ENCODE measurements at regions not wholly inside any gene's neighbourhood (a gene's known extent, or its start where the extent isn't known, plus 50 kb on each side); places are given as distances from the start of the nearest gene placed in this dataset.

DNA sequence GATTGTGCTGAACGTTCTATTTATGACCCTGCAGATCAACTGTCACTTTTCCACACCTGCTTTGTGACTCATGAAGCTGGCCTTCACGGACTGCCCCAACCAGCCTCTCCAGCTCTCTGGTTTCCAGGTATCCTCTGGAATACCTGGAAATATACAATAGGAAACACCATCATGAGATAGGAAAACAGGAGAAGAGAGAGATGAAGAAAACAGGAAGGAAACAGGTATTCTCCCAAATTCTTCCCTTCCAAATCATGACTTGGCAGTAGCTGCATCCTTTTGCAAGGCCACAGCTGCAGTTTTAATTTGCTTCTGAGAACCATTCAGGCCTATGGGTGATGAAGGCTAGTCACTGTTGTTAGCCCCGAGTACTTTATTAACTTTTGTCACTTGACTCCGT, 909.1 kb downstream of the EPHA3 start:
- DNase-seq, result no peak

- DNase-seq, result no peak
These were observed 911.4 kb downstream of the EPHA3 start for GRCh38 chr3:90018779-90019178.

- DNase-seq, result no peak
These were observed 917.6 kb downstream of the EPHA3 start for GRCh38 chr3:90025019-90025418.

GRCh38 chr3:90026406-90026805, 919.0 kb downstream of the EPHA3 start:
- DNase-seq, result no peak

- no peak for DNase-seq
These were observed 923.7 kb downstream of the EPHA3 start for GRCh38 chr3:90031121-90031520.

DNA sequence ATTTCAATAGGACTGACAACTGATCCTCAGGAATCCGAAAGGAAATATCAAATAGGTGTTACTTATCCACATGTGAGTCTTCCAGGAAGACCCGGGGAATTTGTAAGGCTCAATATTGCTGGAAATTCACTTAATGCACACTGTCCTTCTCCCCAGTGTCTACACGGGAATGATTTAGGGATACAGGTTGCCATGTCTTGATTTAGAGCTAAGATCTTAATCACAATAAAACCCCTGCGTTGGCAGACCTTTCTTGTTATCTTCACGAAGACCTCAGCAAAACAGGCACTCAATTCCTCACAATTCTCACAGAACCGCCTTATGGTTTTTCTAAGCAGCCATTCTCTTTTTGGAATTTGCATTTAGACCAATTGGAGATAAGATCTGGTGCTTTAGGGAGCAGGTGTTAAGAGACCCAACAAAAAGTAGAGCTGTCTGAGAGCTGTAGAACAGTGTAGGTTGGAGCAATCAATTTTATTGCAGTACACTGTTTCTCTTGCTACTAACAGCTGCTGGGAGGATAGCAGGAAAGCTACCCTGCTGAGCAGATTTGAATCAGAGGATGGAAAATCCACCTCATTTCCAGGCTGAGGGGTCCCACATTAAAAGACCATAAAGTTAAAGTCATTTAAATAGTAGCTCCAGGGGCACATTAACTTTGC, 925.7 kb downstream of the EPHA3 start:
- DNase-seq, result no peak

- no peak for DNase-seq
These were observed 926.6 kb downstream of the EPHA3 start for GRCh38 chr3:90034038-90034437.

DNA sequence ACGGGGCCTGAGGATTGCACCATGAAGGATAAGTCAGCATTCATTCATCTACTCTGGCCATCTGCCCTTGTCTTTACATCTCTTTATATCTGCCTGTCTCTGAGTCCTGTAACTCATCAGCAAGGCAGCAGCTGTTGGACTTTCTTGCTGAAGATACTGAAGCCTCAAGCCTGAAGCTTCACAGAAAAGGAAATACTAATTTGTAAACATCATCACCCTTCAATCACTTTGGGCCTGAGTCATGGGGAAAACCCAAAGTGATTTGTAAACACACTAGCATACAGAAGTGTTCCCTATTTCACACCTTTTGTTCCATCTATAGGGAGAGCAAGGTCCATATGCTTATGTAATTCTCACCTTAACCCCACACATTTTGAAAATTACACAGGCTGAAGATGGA, 928.2 kb downstream of the EPHA3 start:
- DNase-seq, result no peak

GRCh38 chr3:90036939-90037469, 929.6 kb downstream of the EPHA3 start:
- DNase-seq, result no peak

DNA sequence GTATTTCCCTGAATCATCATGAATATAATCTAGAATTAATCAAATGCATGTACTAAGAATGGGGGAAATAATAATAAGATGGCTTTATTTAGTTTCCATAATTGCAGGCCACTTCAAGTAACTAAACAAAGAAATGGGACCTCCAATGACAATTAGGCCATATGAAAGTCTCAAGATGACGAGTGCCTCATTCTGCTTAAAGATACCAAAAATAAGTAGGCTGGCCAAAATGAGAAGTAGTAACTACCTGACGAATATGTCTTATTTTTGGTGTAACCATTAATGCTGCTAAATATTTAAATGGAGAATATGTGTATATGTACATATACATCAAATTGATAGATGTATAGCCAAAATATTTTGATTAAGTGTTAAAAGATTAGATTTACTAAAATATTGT, 932.6 kb downstream of the EPHA3 start:
- no peak for DNase-seq

- DNase-seq, result no peak
These were observed 933.1 kb downstream of the EPHA3 start for GRCh38 chr3:90040554-90040953.

- DNase-seq, result no peak
These were observed 934.6 kb downstream of the EPHA3 start for GRCh38 chr3:90041995-90042394.

DNA sequence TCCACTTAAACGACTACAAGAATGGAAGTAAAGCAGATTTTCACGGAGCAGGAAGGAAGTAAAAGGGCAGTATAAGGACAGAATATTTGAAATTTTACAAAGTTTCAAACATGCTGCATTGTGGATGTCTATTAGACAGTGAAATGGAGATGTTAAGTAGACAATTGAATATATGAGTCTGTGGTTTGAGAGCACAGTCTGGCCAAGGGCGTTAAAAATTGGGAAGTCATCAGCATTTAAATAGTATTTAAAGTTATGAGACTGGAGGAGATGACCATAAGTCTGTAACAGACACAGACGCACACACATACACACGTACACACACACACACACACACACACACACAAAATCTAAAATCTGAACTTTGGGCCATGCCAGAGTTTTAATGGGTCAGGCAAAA, 935.9 kb downstream of the EPHA3 start:
- no peak for DNase-seq

- no peak for DNase-seq
These were observed 936.8 kb downstream of the EPHA3 start for GRCh38 chr3:90044084-90044816.

GRCh38 chr3:90052425-90052950, 945.1 kb downstream of the EPHA3 start:
- no peak for DNase-seq

- no peak for DNase-seq
These were observed 946.9 kb downstream of the EPHA3 start for GRCh38 chr3:90054311-90054710.

GRCh38 chr3:90055666-90056065, 948.2 kb downstream of the EPHA3 start:
- peak; percentile 31 for DNase-seq

DNA sequence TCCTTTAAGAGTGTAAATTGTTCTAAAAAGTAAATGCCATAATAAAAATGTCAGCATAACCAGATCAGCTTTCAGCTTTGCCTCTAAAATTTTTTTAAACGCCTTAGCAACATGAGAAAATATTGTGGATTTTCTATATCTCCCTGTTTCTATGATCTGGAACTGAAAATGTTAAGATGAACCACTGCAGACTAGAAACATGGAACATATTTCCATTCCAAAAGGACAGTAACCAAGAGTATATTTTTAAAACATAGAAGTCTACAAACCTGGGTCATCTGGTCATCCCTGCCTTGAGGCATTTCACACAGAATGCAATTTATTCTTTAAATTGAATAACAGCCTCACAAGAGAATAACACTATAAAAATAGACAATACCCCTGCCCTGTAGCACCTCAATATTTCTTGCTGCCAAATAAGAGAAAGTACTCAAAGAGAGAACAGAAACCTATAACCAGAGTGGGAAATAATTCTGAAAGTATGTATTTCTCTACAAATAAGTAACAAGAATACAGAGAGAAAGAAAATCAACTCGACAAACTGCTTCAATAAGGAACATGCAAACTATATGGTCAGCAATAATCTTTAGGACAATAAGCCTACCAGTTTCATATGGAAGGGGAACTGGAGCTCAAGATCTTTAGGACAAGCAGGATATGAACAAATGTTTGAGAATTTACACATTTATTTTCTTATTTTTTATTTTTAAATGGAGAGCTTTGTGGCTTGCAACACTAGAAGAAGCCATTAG, 949.0 kb downstream of the EPHA3 start:
- DNase-seq, result no peak

GRCh38 chr3:90062016-90062415, 954.6 kb downstream of the EPHA3 start:
- peak; percentile 21 for DNase-seq

GRCh38 chr3:90062631-90063200, 955.3 kb downstream of the EPHA3 start:
- DNase-seq, result no peak

DNA sequence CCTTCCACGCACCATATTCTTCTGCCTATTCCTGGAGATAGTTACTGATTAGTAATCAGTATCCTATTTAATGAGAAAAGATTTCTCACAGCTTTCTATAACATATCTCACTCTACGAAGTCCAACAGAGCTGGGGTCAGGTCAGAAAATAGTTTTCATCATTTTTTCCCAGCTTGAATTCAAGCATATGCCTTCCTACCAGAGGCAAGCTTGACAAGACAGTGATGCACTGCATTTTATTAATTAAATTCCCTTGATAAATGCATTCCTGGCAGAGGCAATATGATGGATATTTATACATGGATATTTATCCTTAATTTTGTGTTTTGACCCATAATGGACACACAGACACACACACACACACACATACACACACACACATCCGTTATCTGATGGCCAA, 961.4 kb downstream of the EPHA3 start:
- DNase-seq, result no peak

DNA sequence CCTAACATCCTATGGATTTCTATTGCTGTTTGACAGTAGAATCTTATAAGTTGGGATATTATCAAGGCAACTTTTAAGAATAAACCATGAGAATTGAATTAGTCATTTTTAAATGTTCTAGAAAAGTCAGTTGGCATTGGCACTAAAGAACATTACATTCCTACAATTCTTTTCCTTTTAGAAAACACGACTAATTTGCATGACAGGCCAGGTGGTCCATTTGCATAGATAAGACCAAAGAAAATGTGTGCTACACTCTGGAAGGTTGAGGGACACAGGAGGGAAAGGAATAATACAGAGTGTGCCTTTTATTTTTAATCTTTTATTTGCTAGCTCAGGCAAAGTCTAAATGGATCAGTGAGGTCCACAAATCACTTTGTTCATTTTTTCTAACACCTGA, 962.3 kb downstream of the EPHA3 start:
- DNase-seq, result no peak

DNA sequence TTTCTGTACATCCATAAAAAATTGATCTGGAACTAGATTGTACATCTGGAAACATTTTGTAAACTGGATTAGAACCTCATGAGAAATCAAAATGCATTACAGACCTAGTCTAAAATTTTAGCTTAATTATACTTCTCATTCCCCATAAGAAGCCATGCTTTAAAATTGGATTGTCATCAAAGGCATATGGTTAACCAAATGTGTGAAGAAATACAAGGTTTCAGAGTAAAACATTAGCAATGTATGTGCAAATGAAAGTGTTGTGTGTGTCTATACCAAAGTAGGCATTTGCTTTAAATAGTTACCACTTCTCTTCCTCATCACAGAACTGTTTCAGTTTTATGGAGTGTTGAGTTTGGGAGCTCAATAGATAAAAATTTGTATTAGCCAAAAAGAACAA, 968.7 kb downstream of the EPHA3 start:
- DNase-seq, result no peak

Measured in fibroblast of skin of scalp (primary cell).